OCI-M2 (cell line): ENCODE measurements at regions not wholly inside any gene's neighbourhood (a gene's known extent, or its start where the extent isn't known, plus 50 kb on each side); places are given as distances from the start of the nearest gene placed in this dataset.

ENCODE experiments used
- DNase-seq: peaks from one replicate; lab custom pipeline; 2025; ENCODE audit not compliant: unreplicated experiment; lab: John Stamatoyannopoulos, UW

DNA sequence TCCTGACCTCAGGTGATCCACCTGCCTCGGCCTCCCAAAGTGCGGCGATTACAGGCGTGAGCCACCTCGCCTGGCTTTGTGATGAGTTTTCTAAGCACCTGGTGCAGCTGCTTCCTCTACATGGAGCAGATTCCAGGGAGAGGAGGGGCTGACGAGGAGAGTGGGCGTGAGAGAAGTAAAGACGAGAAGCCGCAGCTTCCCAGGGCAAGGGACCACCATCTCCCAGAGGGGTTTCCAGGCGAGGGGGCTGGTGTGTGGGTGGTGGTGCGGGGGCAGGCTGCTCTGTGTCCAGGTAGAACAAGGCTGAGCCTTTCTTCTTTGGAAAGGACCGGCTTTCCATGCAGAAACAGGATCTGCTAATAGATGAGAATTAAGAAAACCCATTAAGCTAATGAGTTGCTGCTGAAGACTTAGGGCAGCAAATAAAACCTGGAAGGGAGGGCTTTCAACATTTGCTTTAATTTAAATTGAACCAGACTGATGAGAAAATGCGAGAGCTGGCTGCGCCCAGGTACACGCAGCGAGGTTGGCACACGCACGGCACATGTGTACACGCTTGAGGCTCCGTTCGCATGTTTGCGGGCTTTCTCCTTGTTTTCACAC is 236.7 kb downstream of the RBFOX3 start:
- no peak for DNase-seq

GRCh38 chr17:79372470-79373238 is 238.2 kb downstream of the RBFOX3 start:
- no peak for DNase-seq

DNA sequence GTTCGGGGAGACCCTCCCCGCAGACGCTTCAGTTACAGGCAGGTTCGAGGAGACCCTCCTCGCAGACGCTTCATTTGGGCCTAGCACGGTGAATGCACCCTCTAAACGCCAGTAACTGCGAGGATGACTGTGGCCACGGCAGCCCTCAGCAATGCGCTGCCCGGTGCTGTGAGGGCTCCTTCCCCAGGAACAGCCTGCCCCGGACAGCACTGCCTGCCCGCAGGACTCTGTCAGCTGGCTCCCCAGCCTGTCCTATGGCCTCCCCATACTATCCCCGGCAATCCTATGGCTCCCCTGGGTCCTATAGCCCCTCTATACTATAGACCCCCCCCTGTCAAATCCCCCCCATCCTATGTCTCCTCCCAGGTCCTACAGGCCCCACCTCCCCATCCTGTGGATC is 238.9 kb downstream of the RBFOX3 start:
- no peak for DNase-seq

DNA sequence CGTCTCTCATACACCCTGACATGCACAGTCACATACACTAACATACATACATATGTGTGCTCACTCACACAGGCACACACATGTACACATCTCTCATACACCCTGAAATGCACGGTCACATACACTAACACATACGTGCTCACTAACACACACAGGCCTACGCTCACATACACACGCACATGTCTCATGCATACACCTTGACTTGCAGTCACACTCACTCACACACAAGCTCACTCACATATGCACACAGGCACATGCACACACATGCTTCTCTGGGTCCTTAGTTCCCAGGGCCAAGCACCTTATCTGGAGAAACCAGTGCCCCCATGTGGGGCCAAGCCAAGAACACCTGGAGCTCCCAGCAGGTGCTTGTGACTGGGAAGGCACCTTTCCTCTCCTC is 240.3 kb downstream of the RBFOX3 start:
- DNase-seq, result no peak

- no peak for DNase-seq
Observed at GRCh38 chr17:79370126-79370525, 240.7 kb downstream of the RBFOX3 start.

DNA sequence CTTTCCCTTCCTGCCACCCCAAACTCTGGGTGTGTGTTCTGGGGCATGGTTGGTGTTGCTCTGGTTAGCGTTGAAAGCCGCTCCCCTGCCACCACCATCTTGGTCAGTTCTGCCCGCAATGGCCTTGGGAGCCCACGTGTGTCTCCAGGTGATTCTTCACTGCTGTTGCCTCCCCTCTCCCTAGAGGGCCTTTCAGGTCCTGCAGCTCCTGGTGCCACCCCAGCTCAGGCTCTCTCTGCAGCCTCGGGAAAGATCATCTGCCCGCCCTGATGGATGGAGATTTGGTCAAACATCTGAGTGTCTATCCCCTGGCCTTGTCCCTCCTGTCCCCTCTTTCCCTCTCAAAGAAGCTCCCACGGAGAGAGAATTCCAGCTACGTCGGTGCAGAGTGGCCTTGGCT is 241.3 kb downstream of the RBFOX3 start:
- no peak for DNase-seq

GRCh38 chr17:79369001-79369400 is 241.8 kb downstream of the RBFOX3 start:
- DNase-seq, result no peak

DNA sequence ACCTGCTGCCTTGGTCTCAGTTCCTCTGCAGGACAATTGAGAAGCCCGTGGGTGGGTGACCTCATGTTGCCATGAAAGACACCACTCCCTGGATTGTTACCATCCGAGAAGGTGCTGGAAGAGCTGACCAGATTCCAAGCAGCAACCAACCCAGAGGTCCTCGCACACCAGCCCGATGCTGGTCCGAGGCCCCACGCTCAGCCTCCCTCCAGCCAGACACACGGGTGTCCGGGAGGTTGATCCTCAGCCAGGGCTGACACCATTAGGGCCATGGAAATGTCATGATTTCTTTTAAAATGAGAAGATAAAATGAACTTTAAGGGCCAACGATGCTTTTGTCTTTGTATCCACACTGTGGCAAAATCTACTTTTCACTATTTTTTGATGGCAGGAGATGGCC is 242.3 kb downstream of the RBFOX3 start:
- DNase-seq, result no peak

GRCh38 chr17:79366988-79367571 is 243.8 kb downstream of the RBFOX3 start:
- no peak for DNase-seq

- no peak for DNase-seq
Observed at GRCh38 chr17:79365836-79366770, 244.7 kb downstream of the RBFOX3 start.

DNA sequence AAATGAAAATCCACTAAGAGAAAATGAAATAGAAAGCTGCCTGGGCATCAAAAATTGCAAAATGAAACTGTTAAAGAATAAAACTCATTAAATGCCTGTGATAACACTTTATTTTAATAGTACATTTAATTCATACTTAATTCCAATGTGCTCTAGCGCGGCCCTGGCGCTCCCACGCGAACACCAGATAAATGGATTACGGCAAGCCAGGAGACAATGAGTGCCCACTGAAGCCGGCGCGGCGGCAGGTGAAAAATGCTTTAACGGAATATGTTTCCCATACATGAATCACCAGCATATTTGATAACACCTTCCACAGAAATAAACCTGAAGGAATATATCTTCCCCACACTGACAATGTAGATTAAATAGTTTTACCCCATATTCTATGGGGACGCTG is 245.5 kb downstream of the RBFOX3 start:
- DNase-seq, result no peak

GRCh38 chr17:79364315-79365094 is 246.3 kb downstream of the RBFOX3 start:
- no peak for DNase-seq

- DNase-seq, result no peak
Observed at GRCh38 chr17:79363552-79364275, 247.1 kb downstream of the RBFOX3 start.

DNA sequence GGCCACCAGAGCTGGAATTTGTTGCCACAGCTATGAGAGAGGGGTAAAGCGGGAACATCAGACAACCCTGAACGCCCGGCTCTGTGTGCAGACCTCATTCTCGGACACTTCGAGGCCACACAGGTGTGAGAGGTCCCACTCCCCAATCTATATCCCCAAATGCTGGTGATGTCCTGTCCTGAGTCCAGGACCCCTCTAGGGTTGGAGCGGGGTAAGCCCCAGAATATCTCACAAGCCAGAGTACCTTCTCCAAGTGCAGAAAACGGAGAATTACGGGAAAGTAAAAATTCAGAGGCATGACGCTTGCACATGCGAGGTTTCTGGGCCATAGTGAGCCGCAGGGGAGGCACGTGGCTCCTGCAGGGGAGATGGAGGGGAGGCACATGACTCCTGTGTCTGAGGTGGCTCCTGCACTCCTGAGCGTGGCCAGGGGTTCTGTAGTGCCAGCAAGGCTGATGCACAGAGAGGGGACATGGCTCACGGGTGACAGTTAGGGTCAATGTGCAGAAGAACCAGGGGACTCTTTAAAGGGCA is 248.0 kb downstream of the RBFOX3 start:
- DNase-seq, result no peak

GRCh38 chr17:79361873-79362771 is 248.7 kb downstream of the RBFOX3 start:
- DNase-seq, result no peak

- no peak for DNase-seq
Observed at GRCh38 chr17:79361221-79361734, 249.6 kb downstream of the RBFOX3 start.

DNA sequence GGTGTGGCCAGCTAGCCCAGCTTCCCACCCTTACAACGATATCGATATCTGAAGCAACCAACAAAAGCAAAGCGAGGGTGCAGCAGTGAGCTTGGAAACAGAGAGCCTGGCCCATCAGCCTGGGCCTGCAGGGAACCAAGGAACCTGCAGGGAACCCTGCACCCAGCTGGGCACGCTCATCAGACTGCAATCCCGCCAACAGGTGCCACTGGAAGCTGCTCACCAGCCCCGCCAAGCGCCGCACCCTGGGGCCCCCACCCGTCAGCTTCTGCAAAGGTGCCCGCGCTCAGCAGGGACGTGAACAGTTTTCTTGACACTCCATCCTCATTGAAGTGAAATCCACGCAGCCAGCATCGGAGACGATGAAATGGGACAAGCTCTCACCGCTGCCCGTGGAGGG is 250.7 kb downstream of the RBFOX3 start:
- DNase-seq, result no peak

- no peak for DNase-seq
Observed at GRCh38 chr17:79356839-79357447, 253.9 kb downstream of the RBFOX3 start.
